Activated T-cell treated with anti-CD3 and anti-CD28 coated beads, Interleukin-2, amount 50 U/mL, for 24 hours (primary cell): ENCODE measurements at regions not wholly inside any gene's neighbourhood (a gene's known extent, or its start where the extent isn't known, plus 50 kb on each side); places are given as distances from the start of the nearest gene placed in this dataset.
A peak's percentile ranks its signal among the peaks of the same experiment; 100 is the strongest.

Source experiments
- DNase-seq: peaks from one replicate; pipeline ENCODE4 v3.0.0-alpha.2; 2020
- H3K27ac Mint-ChIP-seq: 2 replicates; pipeline ENCODE4 v1.8.0; 2020; ENCODE audit warnings: mild to moderate bottlenecking, mixed read lengths
- H3K27me3 Mint-ChIP-seq: 2 replicates; pipeline ENCODE4 v1.8.0; 2020; ENCODE audit warnings: mixed read lengths
- H3K36me3 Mint-ChIP-seq: 2 replicates; pipeline ENCODE4 v1.8.0; 2020; ENCODE audit warnings: low read depth, mixed read lengths
- H3K4me1 Mint-ChIP-seq: 2 replicates; pipeline ENCODE4 v1.8.0; 2020; ENCODE audit warnings: low read depth, mixed read lengths
- H3K4me3 Mint-ChIP-seq: 2 replicates; pipeline ENCODE4 v1.8.0; 2020; ENCODE audit warnings: mild to moderate bottlenecking, moderate library complexity, mixed read lengths
- H3K9me3 Mint-ChIP-seq: 2 replicates; pipeline ENCODE4 v1.8.0; 2020; ENCODE audit warnings: mixed read lengths

DNA sequence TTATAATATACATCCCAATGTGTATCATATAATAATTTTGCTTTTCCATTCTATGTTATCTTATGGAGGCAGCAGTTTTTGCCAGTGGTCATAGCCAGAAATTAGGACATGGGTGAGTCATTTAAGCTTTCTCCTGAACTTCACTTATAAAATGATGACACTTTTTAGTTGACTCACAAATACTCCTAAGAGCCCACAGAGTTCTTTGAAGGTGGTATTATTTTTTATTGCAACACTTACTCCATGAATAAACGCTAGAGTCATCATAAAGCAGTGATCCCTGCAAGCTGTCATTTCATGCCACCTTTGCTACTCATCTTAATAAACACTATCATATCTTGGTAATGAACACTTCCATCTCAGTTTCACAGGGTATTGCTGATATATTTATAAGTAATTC lies 69.9 kb upstream of the MAPRE2 start:
- Mint-ChIP-seq H3K36me3 (no peaks in the 10 kb centered on the region), H3K27ac (no peak overlapping the region), H3K4me1 (peaks cover 5% of the 10 kb centered on the region), H3K4me3 (no peak overlapping the region), H3K9me3 (no peaks in the 10 kb centered on the region), H3K27me3 (peaks cover 27% of the 10 kb centered on the region)
- DNase-seq, result no peak

- H3K27me3 Mint-ChIP-seq, result peaks cover 31% of the 10 kb centered on the region
- H3K27ac Mint-ChIP-seq, result no peak overlapping the region
- DNase-seq, result no peak
- no peaks in the 10 kb centered on the region for H3K36me3 Mint-ChIP-seq
- no peaks in the 10 kb centered on the region for H3K9me3 Mint-ChIP-seq
- H3K4me3 Mint-ChIP-seq, result no peak overlapping the region
- H3K4me1 Mint-ChIP-seq, result peaks cover 11% of the 10 kb centered on the region
These were observed 68.3 kb upstream of the MAPRE2 start for GRCh38 chr18:34972765-34973414.

DNA sequence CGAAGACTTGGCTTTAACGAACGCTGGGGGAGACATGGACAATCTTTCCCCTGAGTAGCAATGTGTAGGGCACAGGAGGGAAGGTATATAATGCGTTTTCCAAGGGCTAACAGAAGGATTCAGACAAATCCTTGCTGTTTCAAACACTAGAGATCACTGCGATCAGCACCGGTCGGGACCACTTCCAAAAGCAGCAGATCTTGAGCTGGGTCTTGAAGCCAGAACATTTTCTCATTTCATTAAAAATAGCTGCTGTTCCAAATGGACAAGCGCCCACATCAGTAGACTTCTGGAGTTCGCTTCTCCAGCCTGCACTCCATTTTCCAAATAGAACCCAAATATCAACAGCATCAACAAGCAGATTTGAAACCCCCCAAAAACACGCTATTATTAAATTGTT lies 65.1 kb upstream of the MAPRE2 start:
- H3K27me3 Mint-ChIP-seq, result peaks cover 31% of the 10 kb centered on the region
- no peak overlapping the region for H3K27ac Mint-ChIP-seq
- peak overlapping the region; percentile 82 for H3K4me3 Mint-ChIP-seq
- DNase-seq, result no peak
- no peaks in the 10 kb centered on the region for H3K36me3 Mint-ChIP-seq
- H3K4me1 Mint-ChIP-seq, result peaks cover 34% of the 10 kb centered on the region
- H3K9me3 Mint-ChIP-seq, result no peaks in the 10 kb centered on the region

- Mint-ChIP-seq H3K9me3 (no peaks in the 10 kb centered on the region), H3K27ac (no peak overlapping the region), H3K4me3 (peak overlapping the region; percentile 82), H3K27me3 (peaks cover 31% of the 10 kb centered on the region), H3K36me3 (no peaks in the 10 kb centered on the region), H3K4me1 (peaks cover 34% of the 10 kb centered on the region)
- no peak for DNase-seq
These were observed 64.7 kb upstream of the MAPRE2 start for GRCh38 chr18:34976534-34976898.

DNA sequence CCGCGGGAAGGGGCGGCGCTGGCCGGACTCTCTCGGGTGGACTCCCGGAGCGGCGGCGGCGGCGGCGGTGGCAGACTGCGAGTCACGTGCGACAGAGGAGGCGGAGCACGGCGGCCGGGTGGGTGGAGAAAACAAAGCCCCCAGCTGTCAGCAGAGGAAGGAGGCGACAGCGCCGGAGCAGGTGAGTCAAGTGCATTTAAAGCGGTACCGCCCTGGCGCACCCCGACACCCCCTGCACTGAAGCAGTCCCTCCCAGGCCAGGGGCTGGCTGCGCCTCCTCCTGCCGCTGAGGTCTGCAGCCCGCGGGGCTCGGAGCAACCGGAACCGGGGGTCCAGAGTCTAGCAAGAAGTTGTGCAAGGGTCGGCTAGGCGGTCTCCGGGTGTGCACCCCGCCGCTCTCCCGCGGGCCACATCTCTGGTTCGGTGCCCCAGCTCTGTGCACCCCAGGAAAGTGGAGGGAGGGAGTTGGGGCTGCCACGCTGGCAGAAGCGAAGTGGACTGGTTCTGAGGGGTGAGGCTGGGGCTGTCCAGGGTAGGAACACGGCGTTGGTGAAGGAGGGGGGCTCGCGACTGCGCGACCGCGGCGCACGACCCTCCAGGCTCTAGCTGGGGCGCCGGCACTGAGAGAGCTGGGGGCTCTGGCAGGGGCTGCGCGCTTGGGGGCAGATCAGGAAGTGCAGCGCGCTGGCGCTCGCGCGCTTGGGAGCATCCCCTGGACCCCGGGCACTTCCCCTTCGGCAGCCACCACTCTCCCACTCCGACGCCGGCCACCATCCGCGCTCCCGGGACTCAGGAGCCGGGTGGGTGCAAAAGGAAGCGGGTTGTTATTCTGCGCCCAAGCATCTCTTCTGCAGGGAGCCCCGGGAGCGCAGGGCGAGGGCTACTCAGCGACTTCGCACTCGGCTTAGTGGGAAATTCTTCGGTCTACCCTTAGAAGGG lies 64.0 kb upstream of the MAPRE2 start:
- Mint-ChIP-seq H3K9me3 (no peaks in the 10 kb centered on the region), H3K4me1 (peaks cover 36% of the 10 kb centered on the region), H3K27me3 (peaks cover 29% of the 10 kb centered on the region), H3K4me3 (peak overlapping the region; percentile 82), H3K27ac (peak overlapping the region; percentile 44), H3K36me3 (no peaks in the 10 kb centered on the region)
- DNase-seq, result peak; percentile 83

GRCh38 chr18:34977838-34978532 lies 63.2 kb upstream of the MAPRE2 start:
- Mint-ChIP-seq H3K27ac (peak overlapping the region; percentile 89), H3K4me1 (peaks cover 36% of the 10 kb centered on the region), H3K36me3 (no peaks in the 10 kb centered on the region), H3K27me3 (peaks cover 22% of the 10 kb centered on the region), H3K4me3 (peak overlapping the region; percentile 82), H3K9me3 (no peaks in the 10 kb centered on the region)
- DNase-seq, result peak; percentile 74

GRCh38 chr18:34978533-34978893 lies 62.7 kb upstream of the MAPRE2 start:
- DNase-seq, result no peak
- peaks cover 19% of the 10 kb centered on the region for H3K27me3 Mint-ChIP-seq
- H3K4me3 Mint-ChIP-seq, result peak overlapping the region; percentile 82
- H3K36me3 Mint-ChIP-seq, result no peaks in the 10 kb centered on the region
- peaks cover 36% of the 10 kb centered on the region for H3K4me1 Mint-ChIP-seq
- no peaks in the 10 kb centered on the region for H3K9me3 Mint-ChIP-seq
- peak overlapping the region; percentile 89 for H3K27ac Mint-ChIP-seq

GRCh38 chr18:34978953-34979608 lies 62.1 kb upstream of the MAPRE2 start:
- Mint-ChIP-seq H3K9me3 (no peaks in the 10 kb centered on the region), H3K36me3 (no peaks in the 10 kb centered on the region), H3K27ac (peak overlapping the region; percentile 89), H3K27me3 (peaks cover 19% of the 10 kb centered on the region), H3K4me3 (peak overlapping the region; percentile 82), H3K4me1 (peaks cover 36% of the 10 kb centered on the region)
- DNase-seq, result peak; percentile 76

- Mint-ChIP-seq H3K27me3 (peaks cover 2% of the 10 kb centered on the region), H3K27ac (no peak overlapping the region), H3K36me3 (no peaks in the 10 kb centered on the region), H3K9me3 (no peaks in the 10 kb centered on the region), H3K4me3 (no peak overlapping the region), H3K4me1 (peaks cover 32% of the 10 kb centered on the region)
- no peak for DNase-seq
These were observed 59.7 kb upstream of the MAPRE2 start for GRCh38 chr18:34981487-34981886.

- Mint-ChIP-seq H3K36me3 (no peaks in the 10 kb centered on the region), H3K4me1 (peaks cover 3% of the 10 kb centered on the region), H3K27me3 (no peaks in the 10 kb centered on the region), H3K27ac (no peak overlapping the region), H3K9me3 (no peaks in the 10 kb centered on the region), H3K4me3 (no peak overlapping the region)
- DNase-seq, result no peak
These were observed 55.2 kb upstream of the MAPRE2 start for GRCh38 chr18:34985963-34986362.

GRCh38 chr18:34990597-34990996 lies 50.6 kb upstream of the MAPRE2 start:
- DNase-seq, result no peak
- Mint-ChIP-seq H3K4me1 (peaks cover 7% of the 10 kb centered on the region), H3K27ac (no peak overlapping the region), H3K9me3 (no peaks in the 10 kb centered on the region), H3K27me3 (no peaks in the 10 kb centered on the region), H3K4me3 (no peak overlapping the region), H3K36me3 (no peaks in the 10 kb centered on the region)

DNA sequence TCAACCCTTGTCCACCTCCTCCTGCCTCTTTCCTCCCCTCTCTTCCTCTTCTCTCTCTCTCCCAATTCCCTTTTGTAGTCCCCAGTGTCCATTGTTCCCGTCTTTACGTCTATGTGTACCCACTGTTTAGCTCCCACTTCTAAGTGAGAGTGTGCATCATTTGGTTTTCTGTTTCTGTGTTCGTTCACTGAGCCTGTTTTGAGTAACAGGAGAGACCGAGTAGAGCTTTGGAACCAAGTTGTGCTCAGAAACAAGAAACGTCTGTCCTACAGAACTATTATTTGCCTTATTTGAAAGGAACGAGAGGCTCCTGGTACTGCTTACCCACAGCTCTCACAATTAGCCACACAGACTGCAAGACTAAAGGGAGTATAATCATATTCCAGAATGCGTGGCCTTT lies 50.1 kb upstream of the MAPRE2 start:
- Mint-ChIP-seq H3K27me3 (no peaks in the 10 kb centered on the region), H3K27ac (no peak overlapping the region), H3K4me3 (no peak overlapping the region), H3K4me1 (peaks cover 7% of the 10 kb centered on the region), H3K36me3 (no peaks in the 10 kb centered on the region), H3K9me3 (no peaks in the 10 kb centered on the region)
- no peak for DNase-seq
